Body of pancreas (tissue), 4 donors: ENCODE measurements at regions not wholly inside any gene's neighbourhood (a gene's known extent, or its start where the extent isn't known, plus 50 kb on each side); places are given as distances from the start of the nearest gene placed in this dataset.

Source experiments
- POLR2A ChIP-seq, 3 donors: fragments of 450-650 bp; IDR thresholded peaks; one replicate each; pipeline ENCODE4 v1.6.1; 2016; ENCODE audit warnings: antibody characterized with exemption in 3 of 3, mild to moderate bottlenecking in 2 of 3
- TF ChIP-seq, protein P1 (sequence below), 7 experiments: fragments of 450-650 bp in 4 of 7; fragments of 200-600 bp in 3 of 7; sonication (generic) in 3 of 7; IDR thresholded peaks; one replicate each; pipeline ENCODE4 v1.5.1; 2016 to 2019; ENCODE audit warnings: antibody characterized with exemption in 7 of 7

DNA sequence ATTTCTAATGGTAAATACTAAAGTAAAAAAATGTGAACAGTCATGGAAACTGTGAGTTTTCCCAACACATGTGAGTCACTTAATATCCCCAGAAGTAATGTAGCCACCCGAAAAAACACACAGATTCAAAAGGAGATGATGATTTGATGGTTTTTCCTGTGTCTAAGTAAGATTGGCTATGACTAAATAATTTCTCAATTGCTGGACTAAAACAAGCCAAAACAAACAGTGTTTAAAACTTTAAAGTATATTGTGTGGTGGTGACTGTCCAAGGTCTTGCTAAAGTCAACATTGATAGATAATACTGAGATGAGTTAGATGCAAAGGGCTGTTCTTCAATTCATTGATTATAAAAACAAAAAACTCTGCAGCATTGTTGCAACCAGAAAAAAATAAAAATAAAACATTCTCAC is 89.6 kb upstream of the SOX5 start:
- TF ChIP-seq POLR2A (IDR thresholded peaks at IDR 0.05), result no peak
- TF ChIP-seq, protein P1, sequence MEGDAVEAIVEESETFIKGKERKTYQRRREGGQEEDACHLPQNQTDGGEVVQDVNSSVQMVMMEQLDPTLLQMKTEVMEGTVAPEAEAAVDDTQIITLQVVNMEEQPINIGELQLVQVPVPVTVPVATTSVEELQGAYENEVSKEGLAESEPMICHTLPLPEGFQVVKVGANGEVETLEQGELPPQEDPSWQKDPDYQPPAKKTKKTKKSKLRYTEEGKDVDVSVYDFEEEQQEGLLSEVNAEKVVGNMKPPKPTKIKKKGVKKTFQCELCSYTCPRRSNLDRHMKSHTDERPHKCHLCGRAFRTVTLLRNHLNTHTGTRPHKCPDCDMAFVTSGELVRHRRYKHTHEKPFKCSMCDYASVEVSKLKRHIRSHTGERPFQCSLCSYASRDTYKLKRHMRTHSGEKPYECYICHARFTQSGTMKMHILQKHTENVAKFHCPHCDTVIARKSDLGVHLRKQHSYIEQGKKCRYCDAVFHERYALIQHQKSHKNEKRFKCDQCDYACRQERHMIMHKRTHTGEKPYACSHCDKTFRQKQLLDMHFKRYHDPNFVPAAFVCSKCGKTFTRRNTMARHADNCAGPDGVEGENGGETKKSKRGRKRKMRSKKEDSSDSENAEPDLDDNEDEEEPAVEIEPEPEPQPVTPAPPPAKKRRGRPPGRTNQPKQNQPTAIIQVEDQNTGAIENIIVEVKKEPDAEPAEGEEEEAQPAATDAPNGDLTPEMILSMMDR (IDR thresholded peaks at IDR 0.05), result no peak
